Esophagus squamous epithelium (tissue), 5 donors: ENCODE measurements at regions not wholly inside any gene's neighbourhood (a gene's known extent, or its start where the extent isn't known, plus 50 kb on each side); places are given as distances from the start of the nearest gene placed in this dataset.
A peak's percentile ranks its signal among the peaks of the same experiment; 100 is the strongest.

ENCODE experiments used
- DNase-seq: peaks from one replicate; lab custom pipeline; 2025; lab: John Stamatoyannopoulos, UW
- H3K27ac ChIP-seq, 4 donors: fragments of 200-600 bp; sonication (generic); one replicate each; pipeline ENCODE4 v1.5.1; 2016 to 2019; ENCODE audit warnings: mild to moderate bottlenecking in 1 of 4
- H3K27me3 ChIP-seq, 4 donors: fragments of 200-600 bp; sonication (generic); 1 replicate in 3 of 4; 2 replicates in 1 of 4; pipeline versions ENCODE4 v1.5.1 to v1.6.0; 2017 to 2021; ENCODE audit warnings: antibody characterized with exemption in 1 of 4
- H3K36me3 ChIP-seq, 3 donors: fragments of 200-600 bp; sonication (generic); one replicate each; pipeline ENCODE4 v1.5.1; 2016 to 2019
- H3K4me1 ChIP-seq, 3 donors: fragments of 200-600 bp; sonication (generic); one replicate each; pipeline ENCODE4 v1.5.1; 2017 to 2019
- H3K4me3 ChIP-seq, 4 donors: fragments of 200-600 bp; sonication (generic); 1 replicate in 3 of 4; 2 replicates in 1 of 4; pipeline ENCODE4 v1.5.1; 2016 to 2019; ENCODE audit warnings: mild to moderate bottlenecking in 2 of 4, moderate library complexity in 1 of 4
- H3K9me3 ChIP-seq, 3 donors: fragments of 200-600 bp; sonication (generic); one replicate each; pipeline ENCODE4 v1.5.1; 2016 to 2019
- CTCF ChIP-seq, 6 experiments: fragments of 450-650 bp in 4 of 6; fragments of 200-600 bp in 2 of 6; sonication (generic) in 2 of 6; IDR thresholded peaks; one replicate each; pipeline ENCODE4 v1.5.1; 2016 to 2019; ENCODE audit warnings: antibody characterized with exemption in 6 of 6, mild to moderate bottlenecking in 4 of 6, moderate library complexity in 4 of 6
- POLR2A ChIP-seq, 4 donors: fragments of 450-650 bp; IDR thresholded peaks; one replicate each; pipeline ENCODE4 v1.6.1; 2017; ENCODE audit warnings: antibody characterized with exemption in 4 of 4, mild to moderate bottlenecking in 4 of 4, moderate library complexity in 3 of 4
- WGBS, 2 donors: methylation state at CpG; one replicate each; pipeline ENCODE4 v1.1.5; 2018; 5-methylcytosine and 5-hydroxymethylcytosine counted together
- intact Hi-C: fragments of 100-400 bp; cut with DNase I; formaldehyde crosslinking; loops from one replicate; pipeline ENCODE4 v1.15.0; 2022
- donor health status: DM: yes; HTN: yes; CAD: no.

- Histone ChIP-seq H3K27me3 (no peaks in the 10 kb centered on the region), H3K36me3 (no peaks in the 10 kb centered on the region), H3K9me3 (no peaks in the 10 kb centered on the region), H3K27ac (peak overlapping the region in 2 of 4 donors; percentile 7 to 44), H3K4me3 (no peak overlapping the region), H3K4me1 (peaks cover 0 to 24% (median 0%) of the 10 kb centered on the region in 3 donors)
- DNase-seq, result no peak
- 88 to 100% methylated on average over 1 of the region's 1 CpG for WGBS, 2 donors
- intact Hi-C loops, result no loop called here
- no peak for TF ChIP-seq CTCF (IDR thresholded peaks at IDR 0.05)
- TF ChIP-seq POLR2A (IDR thresholded peaks at IDR 0.05), result no peak
Measured at GRCh38 chr3:27578032-27578431, 93.8 kb upstream of the SLC4A7 start.

GRCh38 chr3:27577504-27577903 is 93.3 kb upstream of the SLC4A7 start:
- TF ChIP-seq POLR2A (IDR thresholded peaks at IDR 0.05), result no peak
- TF ChIP-seq CTCF (IDR thresholded peaks at IDR 0.05), result no peak
- Histone ChIP-seq H3K27ac (peak overlapping the region in 3 of 4 donors; percentile 7 to 44 (median 36)), H3K4me1 (peaks cover 0 to 24% (median 0%) of the 10 kb centered on the region in 3 donors), H3K4me3 (no peak overlapping the region), H3K36me3 (no peaks in the 10 kb centered on the region), H3K27me3 (no peaks in the 10 kb centered on the region), H3K9me3 (no peaks in the 10 kb centered on the region)
- no peak for DNase-seq
- WGBS, 2 donors, result 64 to 70% methylated on average over 5 of the region's 5 CpGs
- intact Hi-C loops, result no loop called here

GRCh38 chr3:27576171-27576570 is 92.0 kb upstream of the SLC4A7 start:
- Histone ChIP-seq H3K9me3 (no peaks in the 10 kb centered on the region), H3K4me3 (no peak overlapping the region), H3K27me3 (no peaks in the 10 kb centered on the region), H3K27ac (no peak overlapping the region), H3K36me3 (no peaks in the 10 kb centered on the region), H3K4me1 (peaks cover 0 to 16% (median 0%) of the 10 kb centered on the region in 3 donors)
- no peak for TF ChIP-seq POLR2A (IDR thresholded peaks at IDR 0.05)
- TF ChIP-seq CTCF (IDR thresholded peaks at IDR 0.05), result no peak
- intact Hi-C loops, result no loop called here
- WGBS, 2 donors, result 83 to 87% methylated on average over 3 of the region's 3 CpGs
- no peak for DNase-seq

GRCh38 chr3:27575499-27575898 is 91.3 kb upstream of the SLC4A7 start:
- Histone ChIP-seq H3K27ac (no peak overlapping the region), H3K4me1 (peaks cover 0 to 18% (median 0%) of the 10 kb centered on the region in 3 donors), H3K4me3 (no peak overlapping the region), H3K9me3 (no peaks in the 10 kb centered on the region), H3K36me3 (no peaks in the 10 kb centered on the region), H3K27me3 (no peaks in the 10 kb centered on the region)
- 66 to 77% methylated on average over 3 of the region's 3 CpGs for WGBS, 2 donors
- no peak for DNase-seq
- intact Hi-C loops, result no loop called here
- TF ChIP-seq CTCF (IDR thresholded peaks at IDR 0.05), result no peak
- TF ChIP-seq POLR2A (IDR thresholded peaks at IDR 0.05), result no peak

GRCh38 chr3:27574438-27574795 is 90.2 kb upstream of the SLC4A7 start:
- DNase-seq, result no peak
- peaks cover 0 to 21% (median 0%) of the 10 kb centered on the region in 3 donors for H3K4me1 ChIP-seq
- WGBS, 2 donors, result 87 to 96% methylated on average over 6 of the region's 6 CpGs
- H3K36me3 ChIP-seq, result no peaks in the 10 kb centered on the region
- no peak overlapping the region for H3K4me3 ChIP-seq
- intact Hi-C loops, result no loop called here
- no peaks in the 10 kb centered on the region for H3K9me3 ChIP-seq
- no peaks in the 10 kb centered on the region for H3K27me3 ChIP-seq
- TF ChIP-seq CTCF (IDR thresholded peaks at IDR 0.05) (no peak), POLR2A (IDR thresholded peaks at IDR 0.05) (no peak)
- no peak overlapping the region for H3K27ac ChIP-seq
